Ovary (tissue), 7 donors: ENCODE measurements at regions not wholly inside any gene's neighbourhood (a gene's known extent, or its start where the extent isn't known, plus 50 kb on each side); places are given as distances from the start of the nearest gene placed in this dataset.

ENCODE experiments used
- DNase-seq, 5 donors: peaks; one replicate each; pipeline ENCODE4 v3.0.0-alpha.2; 2019 to 2020
- H3K27ac ChIP-seq, 2 donors: fragments of 200-600 bp; one replicate each; pipeline versions ENCODE4 v1.5.1 to v1.8.0; 2019 to 2022
- H3K27me3 ChIP-seq: fragments of 200-600 bp; one replicate; pipeline ENCODE4 v1.8.0; 2022
- H3K36me3 ChIP-seq: fragments of 200-600 bp; sonication (generic); one replicate; pipeline ENCODE4 v1.5.1; 2019
- H3K4me1 ChIP-seq: one replicate; pipeline ENCODE4 v1.8.1; 2013; ENCODE audit warnings: mild to moderate bottlenecking, moderate library complexity; ENCODE audit not compliant: insufficient read depth
- H3K4me3 ChIP-seq: fragments of 200-600 bp; sonication (generic); one replicate; pipeline ENCODE4 v1.5.1; 2017
- H3K9me3 ChIP-seq, 2 donors: fragments of 200-600 bp in 1 of 2; sonication (generic) in 1 of 2; one replicate each; pipeline versions ENCODE4 v1.5.1 to v1.8.1; 2013 to 2019; ENCODE audit warnings: mild to moderate bottlenecking in 1 of 2, moderate library complexity in 1 of 2
- CTCF ChIP-seq, 3 donors: fragments of 450-650 bp in 2 of 3; fragments of 200-600 bp in 1 of 3; IDR thresholded peaks; one replicate each; pipeline versions ENCODE4 v1.5.1 to v1.8.0; 2016 to 2022; ENCODE audit warnings: antibody characterized with exemption in 3 of 3, mild to moderate bottlenecking in 1 of 3
- EP300 ChIP-seq: sonication (generic); formaldehyde crosslinking; IDR thresholded peaks from one replicate; pipeline ENCODE4 v1.6.1; 2017; ENCODE audit warnings: antibody characterized with exemption
- POLR2A ChIP-seq: fragments of 450-650 bp; IDR thresholded peaks from one replicate; pipeline ENCODE4 v1.6.1; 2017; ENCODE audit warnings: antibody characterized with exemption, mild to moderate bottlenecking, moderate library complexity
- WGBS, 3 donors: extraction: QIAGEN DNeasy Blood & Tissue Kit in 1 of 3; methylation state at CpG; one replicate each; pipeline versions ENCODE4 v1.1.5 to v1.1.7; 2013 to 2017; 5-methylcytosine and 5-hydroxymethylcytosine counted together
- intact Hi-C, 4 donors: fragments of 100-400 bp; cut with DNase I; formaldehyde crosslinking; loops; one replicate each; pipeline versions ENCODE4 v1.11.0 to v1.15.1; 2022 to 2023
- donor health status: DM: no; HTN: no; CAD: no; lungs with moderate emphysema.
- donor health status: DM: no; HTN: no; CAD: no.
- donor health status: Bipolar disorder and iron deficiency.
- donor health status: DM: no; HTN: no; CAD: no.
- donor health status: DM: yes; HTN: yes; CAD: no.

DNA sequence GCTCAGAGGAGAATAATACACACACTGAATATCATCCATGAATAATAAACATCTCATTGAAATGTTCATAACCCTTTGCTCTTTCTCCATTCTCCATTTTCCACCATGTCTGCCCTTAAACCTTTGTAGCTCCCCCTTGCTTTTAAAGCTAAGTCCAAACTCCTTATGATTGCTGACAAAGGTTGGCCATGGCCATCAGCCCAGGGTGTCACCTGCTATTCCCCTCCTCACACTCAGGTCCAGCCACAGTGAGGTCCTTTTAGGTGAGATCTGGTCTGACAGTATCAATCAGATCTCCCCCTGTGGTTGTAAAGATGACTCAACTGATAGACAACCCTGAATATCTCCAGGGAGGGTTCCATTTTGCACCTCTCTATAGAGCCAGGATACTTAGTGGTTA lies 181.5 kb upstream of the PDE1C start:
- Histone ChIP-seq H3K9me3 (no peaks in the 10 kb centered on the region), H3K4me3 (no peak overlapping the region), H3K27me3 (no peaks in the 10 kb centered on the region), H3K27ac (no peak overlapping the region), H3K4me1 (no peaks in the 10 kb centered on the region), H3K36me3 (no peaks in the 10 kb centered on the region)
- intact Hi-C loops, result no loop called here
- no peak for DNase-seq
- no peak for TF ChIP-seq EP300
- no peak for TF ChIP-seq CTCF (IDR thresholded peaks at IDR 0.05)
- TF ChIP-seq POLR2A, result no peak

DNA sequence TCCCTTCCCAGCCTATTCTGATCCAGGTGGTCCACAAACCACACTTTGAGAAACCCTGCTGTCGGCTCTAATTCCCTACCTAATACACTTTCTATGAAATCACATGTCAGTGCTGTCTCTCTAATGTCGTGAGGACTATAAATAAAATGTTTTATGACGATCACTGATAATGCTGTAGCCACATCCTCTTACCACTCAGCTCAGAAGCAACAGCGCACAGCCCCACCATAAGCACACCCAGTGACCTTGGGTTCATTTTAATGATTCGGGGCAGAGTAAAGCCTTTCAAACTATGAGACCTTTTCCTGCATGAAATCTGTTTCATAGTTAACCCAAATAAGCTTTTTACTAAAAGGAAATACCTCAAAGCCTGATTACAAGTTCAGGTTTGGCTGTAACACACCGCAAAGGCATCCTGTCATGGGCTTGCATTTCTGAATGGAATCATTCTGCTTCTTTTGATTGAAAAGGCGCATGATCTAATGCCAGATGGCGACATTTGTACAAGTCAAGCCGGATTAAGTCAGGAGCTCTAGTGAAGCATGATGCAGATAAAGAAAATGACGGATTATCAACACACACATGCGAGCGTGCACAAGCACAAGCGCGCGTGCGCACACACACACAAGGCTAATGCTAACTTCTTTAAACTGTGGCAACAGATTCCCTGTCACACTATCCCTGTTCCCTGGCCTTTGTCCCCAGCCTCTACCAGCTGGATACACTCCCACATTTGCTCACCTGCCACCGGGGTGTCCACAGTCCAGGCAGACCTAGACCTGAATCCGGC lies 180.5 kb upstream of the PDE1C start:
- H3K36me3 ChIP-seq, result no peaks in the 10 kb centered on the region
- H3K27ac ChIP-seq, result no peak overlapping the region
- intact Hi-C loops, result no loop called here
- no peaks in the 10 kb centered on the region for H3K9me3 ChIP-seq
- 65 to 75% (median 65%) methylated on average over 18 of the region's 18 CpGs for WGBS, 3 donors
- DNase-seq, result no peak
- H3K4me1 ChIP-seq, result no peaks in the 10 kb centered on the region
- H3K4me3 ChIP-seq, result no peak overlapping the region
- TF ChIP-seq EP300 (no peak), POLR2A (no peak), CTCF (IDR thresholded peaks at IDR 0.05) (no peak)
- H3K27me3 ChIP-seq, result no peaks in the 10 kb centered on the region

DNA sequence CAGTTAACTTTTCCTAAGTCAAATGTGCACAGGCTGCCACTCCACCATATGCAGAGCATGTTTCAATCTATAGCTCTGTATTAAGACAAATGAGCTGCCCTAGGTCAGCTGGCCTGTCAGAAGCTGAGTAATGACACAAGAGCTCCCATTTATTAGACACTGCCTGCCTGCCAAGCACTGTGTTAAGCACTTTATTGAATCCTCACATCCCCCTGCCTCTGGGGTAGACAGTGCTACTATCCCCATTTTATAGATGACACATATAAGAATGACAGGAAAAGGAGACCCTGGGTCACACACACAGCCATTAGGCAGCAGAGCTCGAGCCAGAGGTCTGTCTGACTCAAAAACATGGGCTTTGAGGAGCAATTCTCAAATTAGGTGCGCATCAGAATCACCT lies 179.8 kb upstream of the PDE1C start:
- Histone ChIP-seq H3K27ac (no peak overlapping the region), H3K36me3 (no peaks in the 10 kb centered on the region), H3K4me1 (no peaks in the 10 kb centered on the region), H3K27me3 (no peaks in the 10 kb centered on the region), H3K9me3 (no peaks in the 10 kb centered on the region), H3K4me3 (no peak overlapping the region)
- WGBS, 3 donors, result 36 to 69% (median 57%) methylated on average over 2 of the region's 2 CpGs
- TF ChIP-seq CTCF (IDR thresholded peaks at IDR 0.05) (no peak), EP300 (no peak), POLR2A (no peak)
- DNase-seq, result no peak
- intact Hi-C loops, result no loop called here

DNA sequence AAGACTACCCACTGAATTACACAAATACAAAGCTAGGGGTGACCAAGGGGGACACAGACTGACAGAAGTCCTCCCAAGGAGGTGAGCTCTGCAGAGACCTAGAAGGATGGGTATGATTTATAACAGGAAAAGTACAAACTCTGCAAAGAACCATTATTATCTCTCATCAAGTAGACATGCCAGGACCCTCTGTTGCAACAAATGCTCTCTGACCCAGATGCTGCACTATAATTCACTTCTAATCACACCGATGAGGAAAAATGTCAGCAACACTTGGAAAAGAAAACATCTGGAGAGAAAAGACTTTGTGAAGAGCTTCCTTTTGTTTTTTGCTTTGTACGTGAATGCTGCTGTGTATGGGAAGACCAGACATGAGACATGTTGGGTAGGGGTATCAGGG lies 178.3 kb upstream of the PDE1C start:
- Histone ChIP-seq H3K36me3 (no peaks in the 10 kb centered on the region), H3K4me3 (no peak overlapping the region), H3K4me1 (no peaks in the 10 kb centered on the region), H3K9me3 (no peaks in the 10 kb centered on the region), H3K27me3 (no peaks in the 10 kb centered on the region), H3K27ac (no peak overlapping the region)
- 2 to 10% (median 2%) methylated on average over 2 of the region's 2 CpGs for WGBS, 3 donors
- TF ChIP-seq EP300 (no peak), POLR2A (no peak), CTCF (IDR thresholded peaks at IDR 0.05) (no peak)
- intact Hi-C loops, result no loop called here
- DNase-seq, result no peak
